HUES64 (cell line): ENCODE measurements at regions not wholly inside any gene's neighbourhood (a gene's known extent, or its start where the extent isn't known, plus 50 kb on each side); places are given as distances from the start of the nearest gene placed in this dataset.

ENCODE experiments used
- H3K27ac ChIP-seq: 2 replicates; pipeline ENCODE4 v1.7.0; 2013; ENCODE audit warnings: low read depth, low read length, inconsistent platforms
- H3K27me3 ChIP-seq: 2 replicates; pipeline ENCODE4 v1.6.1; 2013; ENCODE audit warnings: mild to moderate bottlenecking, low read length; ENCODE audit not compliant: insufficient read depth
- H3K36me3 ChIP-seq: 2 replicates; pipeline ENCODE4 v1.6.1; 2013; ENCODE audit warnings: mild to moderate bottlenecking, low read length; ENCODE audit not compliant: insufficient read depth
- H3K4me1 ChIP-seq: 2 replicates; pipeline ENCODE4 v1.6.1; 2013; ENCODE audit warnings: mild to moderate bottlenecking, low read length, moderate library complexity; ENCODE audit not compliant: insufficient read depth
- H3K4me3 ChIP-seq: 2 replicates; pipeline ENCODE4 v1.5.1; 2013; ENCODE audit warnings: mild to moderate bottlenecking, low read length, moderate library complexity
- H3K9ac ChIP-seq: 2 replicates; pipeline ENCODE4 v1.6.1; 2013; ENCODE audit warnings: mild to moderate bottlenecking, low read depth, low read length
- H3K9me3 ChIP-seq: 2 replicates; pipeline ENCODE4 v1.6.1; 2013; ENCODE audit warnings: low read depth, low read length; ENCODE audit not compliant: insufficient read depth
- WGBS: fragments of 150-250, 120-280 bp; methylation state at CpG from one replicate; pipeline ENCODE4 v1.1.7; 2013; ENCODE audit warnings: missing lambda C conversion rate; 5-methylcytosine and 5-hydroxymethylcytosine counted together

DNA sequence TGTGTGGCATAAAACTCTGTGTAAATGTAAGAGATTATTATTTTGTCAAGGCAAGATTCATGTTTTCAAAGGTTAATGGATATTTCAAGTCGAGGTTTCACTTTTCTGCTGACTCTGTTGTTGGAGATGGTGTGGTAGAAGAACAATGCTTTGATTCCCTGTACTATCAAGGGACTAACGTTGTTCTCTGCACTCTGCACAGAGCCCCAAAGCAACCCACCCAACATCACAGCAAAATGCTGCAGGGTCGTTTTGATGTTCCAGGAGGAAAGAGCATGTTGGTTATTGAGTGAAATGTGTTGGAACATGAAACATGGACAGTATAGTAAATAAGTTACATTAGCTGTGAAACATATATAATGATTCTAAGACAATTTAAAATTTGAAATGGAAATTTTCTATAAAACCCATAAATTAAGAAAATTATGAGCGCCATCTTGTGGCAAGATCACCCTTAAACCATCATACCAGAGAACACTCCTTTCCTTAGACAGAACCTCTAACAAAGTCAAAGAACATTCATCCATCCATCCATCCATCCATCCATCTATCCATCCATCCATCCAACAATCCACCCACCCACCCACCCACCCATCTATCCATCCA lies 164.4 kb upstream of the ZBED5 start:
- Histone ChIP-seq H3K4me3 (no peak overlapping the region), H3K9me3 (no peaks in the 10 kb centered on the region), H3K27me3 (no peaks in the 10 kb centered on the region), H3K9ac (no peak overlapping the region), H3K27ac (no peak overlapping the region), H3K4me1 (no peaks in the 10 kb centered on the region), H3K36me3 (no peaks in the 10 kb centered on the region)
- 43% methylated on average over 3 of the region's 4 CpGs for whole genome bisulfite sequencing

DNA sequence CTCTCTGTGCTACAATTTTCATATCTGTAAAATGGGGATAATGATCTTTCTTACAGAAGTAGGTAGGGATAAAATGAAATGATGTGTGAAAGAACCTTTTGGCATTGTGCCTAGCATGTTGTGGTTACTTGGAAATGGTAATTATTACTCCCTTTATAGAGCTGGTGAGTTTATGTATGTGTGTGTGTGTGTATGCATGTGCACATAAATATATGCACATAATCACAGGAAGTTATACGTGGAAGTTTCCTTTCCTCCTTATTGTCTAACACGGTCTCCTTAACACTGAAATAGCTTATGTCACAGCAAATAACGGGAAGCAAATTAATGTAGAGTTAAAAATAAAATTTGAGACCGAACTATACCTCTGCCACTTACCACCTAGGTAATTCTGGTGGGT lies 163.7 kb upstream of the ZBED5 start:
- H3K9ac ChIP-seq, result no peak overlapping the region
- H3K4me1 ChIP-seq, result no peaks in the 10 kb centered on the region
- no peaks in the 10 kb centered on the region for H3K36me3 ChIP-seq
- no peak overlapping the region for H3K27ac ChIP-seq
- H3K27me3 ChIP-seq, result no peaks in the 10 kb centered on the region
- H3K4me3 ChIP-seq, result no peak overlapping the region
- H3K9me3 ChIP-seq, result no peaks in the 10 kb centered on the region
- no CpG with 5 or more reads among the region's 4 CpGs for WGBS

DNA sequence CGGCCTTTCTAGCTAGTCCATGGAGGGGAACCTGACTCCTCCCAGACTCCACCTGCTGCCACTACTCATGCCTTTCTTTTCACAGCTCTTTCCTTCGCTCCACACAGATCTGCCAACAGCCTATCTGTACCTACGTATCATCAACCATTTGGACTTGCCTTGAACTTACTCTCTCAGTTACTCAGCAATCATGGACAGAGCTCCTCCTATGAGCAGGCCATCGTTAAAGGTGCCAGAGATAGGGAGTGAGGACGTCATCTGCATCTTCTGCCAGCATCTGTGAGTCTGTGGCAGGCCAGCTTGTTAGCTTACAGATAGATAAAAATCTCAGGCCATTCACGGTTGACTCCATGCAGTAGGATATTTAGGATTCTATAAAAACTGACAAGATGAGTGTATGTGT lies 162.9 kb upstream of the ZBED5 start:
- Histone ChIP-seq H3K27me3 (no peaks in the 10 kb centered on the region), H3K4me1 (no peaks in the 10 kb centered on the region)

DNA sequence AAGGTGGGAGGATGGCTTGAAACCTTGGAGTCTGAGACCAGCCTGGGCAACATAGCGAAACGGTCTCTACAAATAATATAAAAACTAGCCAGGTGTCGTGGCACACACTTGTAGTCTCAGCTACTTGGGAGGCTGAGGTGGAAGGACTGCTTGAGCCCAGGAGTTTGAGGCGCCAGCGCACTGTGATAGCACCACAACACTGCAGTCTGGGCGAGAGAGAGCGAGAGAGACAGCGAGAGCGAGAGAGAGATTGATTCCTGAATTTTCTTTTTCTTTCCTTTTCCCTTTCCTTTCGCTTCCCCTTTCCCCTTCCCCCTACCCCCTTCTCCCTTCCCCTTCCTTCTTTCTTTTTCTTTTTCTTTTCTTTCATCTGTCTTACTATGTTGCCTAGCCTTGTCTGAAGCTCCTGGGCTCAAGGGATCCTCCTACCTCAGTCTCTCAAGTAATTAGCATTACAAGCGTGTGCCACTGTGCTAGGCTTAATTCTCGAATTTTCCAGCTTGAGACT lies 162.4 kb upstream of the ZBED5 start:
- no peaks in the 10 kb centered on the region for H3K36me3 ChIP-seq
- H3K9me3 ChIP-seq, result no peaks in the 10 kb centered on the region
- no peaks in the 10 kb centered on the region for H3K4me1 ChIP-seq
- WGBS, result 79% methylated on average over 12 of the region's 12 CpGs
- H3K4me3 ChIP-seq, result no peak overlapping the region
- no peak overlapping the region for H3K27ac ChIP-seq
- H3K27me3 ChIP-seq, result no peaks in the 10 kb centered on the region
- H3K9ac ChIP-seq, result no peak overlapping the region

More for the DNA sequence above, 162.9 kb upstream of the ZBED5 start:
- no peaks in the 10 kb centered on the region for H3K36me3 ChIP-seq
- H3K27ac ChIP-seq, result no peak overlapping the region
- no peaks in the 10 kb centered on the region for H3K9me3 ChIP-seq
- no peak overlapping the region for H3K9ac ChIP-seq
- H3K4me3 ChIP-seq, result no peak overlapping the region
- 52% methylated on average over 6 of the region's 6 CpGs for WGBS

DNA sequence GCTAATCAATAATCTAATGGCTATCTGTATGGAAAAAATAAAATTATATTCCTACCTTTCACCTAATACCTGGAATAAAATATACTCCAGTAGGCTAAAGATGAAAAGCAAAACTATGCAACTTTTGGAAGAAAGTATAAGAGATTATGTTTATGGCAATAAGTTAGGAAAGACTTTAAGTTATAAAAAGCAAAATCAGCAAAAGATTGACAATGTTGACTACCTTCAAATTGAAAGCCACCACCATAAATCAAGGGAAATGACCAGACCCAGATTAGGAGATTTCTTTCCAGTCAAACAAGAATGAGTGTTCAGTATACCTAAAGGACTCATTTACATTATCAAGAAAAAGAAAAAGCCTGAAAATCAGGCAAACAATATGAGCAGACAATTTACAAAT lies 159.1 kb upstream of the ZBED5 start:
- no peaks in the 10 kb centered on the region for H3K27me3 ChIP-seq
- H3K4me1 ChIP-seq, result no peaks in the 10 kb centered on the region
- H3K9me3 ChIP-seq, result no peaks in the 10 kb centered on the region
- H3K9ac ChIP-seq, result no peak overlapping the region
- no peak overlapping the region for H3K27ac ChIP-seq
- no peaks in the 10 kb centered on the region for H3K36me3 ChIP-seq
- no peak overlapping the region for H3K4me3 ChIP-seq

DNA sequence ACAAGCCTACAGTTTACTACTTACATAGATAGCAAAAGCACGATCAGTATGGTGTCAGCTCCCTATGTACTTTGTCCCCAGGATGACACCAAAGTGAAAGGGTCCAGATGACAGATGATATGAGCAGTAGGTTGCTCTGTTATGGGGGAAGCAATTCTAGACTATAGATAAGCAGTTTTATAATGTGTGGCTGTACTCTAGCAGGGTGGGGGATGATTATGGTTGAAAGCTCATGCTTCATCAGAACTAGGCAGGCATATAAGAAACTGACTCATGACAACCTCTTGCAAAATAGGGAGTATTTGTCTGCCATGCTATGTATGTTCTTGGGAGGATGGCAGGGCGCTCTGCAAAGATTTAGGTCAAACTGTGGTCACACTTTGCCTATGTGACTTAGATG lies 158.2 kb upstream of the ZBED5 start:
- Histone ChIP-seq H3K4me3 (no peak overlapping the region), H3K9ac (no peak overlapping the region), H3K27me3 (no peaks in the 10 kb centered on the region), H3K27ac (no peak overlapping the region), H3K9me3 (no peaks in the 10 kb centered on the region), H3K4me1 (peaks cover 2% of the 10 kb centered on the region), H3K36me3 (no peaks in the 10 kb centered on the region)
- WGBS, result 86% methylated on average over 2 of the region's 2 CpGs

DNA sequence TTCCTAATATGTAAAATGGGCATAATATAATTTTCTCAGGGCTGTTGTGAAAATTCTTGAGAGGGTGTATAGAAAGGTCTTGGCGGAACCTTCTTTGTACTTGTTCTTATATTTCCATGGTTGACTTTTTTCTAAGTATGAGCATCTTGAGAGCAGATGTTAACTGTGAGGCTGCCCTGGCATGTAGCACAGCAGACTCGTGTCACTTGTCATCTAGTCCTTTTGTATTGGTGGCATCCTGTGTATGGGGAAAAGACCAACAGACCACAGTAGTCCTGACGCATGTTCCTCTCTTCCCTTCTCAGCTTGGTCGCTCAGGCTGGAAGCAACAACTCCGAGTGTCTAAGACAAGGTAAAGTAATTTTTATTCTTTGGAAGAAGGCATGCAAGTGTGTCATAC lies 153.8 kb upstream of the ZBED5 start:
- Histone ChIP-seq H3K9ac (no peak overlapping the region), H3K4me1 (peaks cover 11% of the 10 kb centered on the region), H3K36me3 (no peaks in the 10 kb centered on the region), H3K9me3 (no peaks in the 10 kb centered on the region), H3K27ac (no peak overlapping the region), H3K4me3 (no peak overlapping the region), H3K27me3 (no peaks in the 10 kb centered on the region)
- WGBS, result 91% methylated on average over 3 of the region's 5 CpGs

DNA sequence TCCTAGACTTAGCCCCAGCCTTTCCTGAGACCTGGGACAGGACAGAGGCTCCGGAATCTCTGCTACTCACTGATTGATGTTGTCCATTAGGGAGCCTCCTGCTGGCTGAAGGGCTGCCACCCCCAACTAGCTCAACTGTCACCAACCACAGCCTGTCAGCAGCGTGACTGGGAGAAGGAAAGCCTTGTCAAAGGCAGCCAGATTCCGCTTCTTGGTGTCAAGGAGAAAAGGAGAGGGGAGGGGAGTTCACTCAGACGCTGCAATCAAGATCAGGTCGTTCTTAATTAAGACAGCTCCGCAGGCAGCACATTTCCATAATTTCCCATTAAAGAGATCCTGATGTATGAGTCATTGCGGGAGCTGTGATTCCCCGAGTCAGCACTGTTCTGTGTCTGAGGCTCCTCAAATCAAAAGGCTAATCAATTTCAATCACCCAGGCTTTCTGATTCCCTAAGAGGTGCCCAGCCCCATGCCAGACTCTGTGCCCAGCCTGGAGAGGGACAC lies 152.8 kb upstream of the ZBED5 start:
- WGBS, result 15% methylated on average over 8 of the region's 8 CpGs
- peaks cover 11% of the 10 kb centered on the region for H3K4me1 ChIP-seq
- no peaks in the 10 kb centered on the region for H3K9me3 ChIP-seq
- H3K4me3 ChIP-seq, result peak overlapping the region; percentile 15
- H3K27me3 ChIP-seq, result no peaks in the 10 kb centered on the region
- H3K27ac ChIP-seq, result no peak overlapping the region
- H3K36me3 ChIP-seq, result no peaks in the 10 kb centered on the region
- H3K9ac ChIP-seq, result no peak overlapping the region

DNA sequence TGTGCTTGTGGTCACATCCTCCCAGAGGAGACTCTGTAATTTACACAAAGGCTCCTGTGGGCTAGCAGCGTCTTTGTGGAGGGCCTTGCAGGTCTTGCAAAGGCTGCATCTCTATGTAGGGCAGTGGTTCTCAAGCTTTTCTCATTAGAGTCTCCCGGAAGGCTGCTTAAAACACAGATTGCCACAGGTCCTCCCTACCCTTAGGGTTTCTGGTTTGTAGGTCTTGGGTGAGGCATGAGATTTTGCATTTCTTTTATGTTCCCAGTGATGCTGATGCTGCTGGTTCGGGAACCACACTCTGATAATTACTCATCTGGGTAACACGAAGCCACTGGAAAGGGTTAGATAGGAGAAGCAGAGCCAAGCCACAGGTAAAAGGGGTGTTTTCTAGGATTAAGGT lies 151.3 kb upstream of the ZBED5 start:
- WGBS, result 67% methylated on average over 4 of the region's 4 CpGs
- Histone ChIP-seq H3K27me3 (no peaks in the 10 kb centered on the region), H3K27ac (no peak overlapping the region)

DNA sequence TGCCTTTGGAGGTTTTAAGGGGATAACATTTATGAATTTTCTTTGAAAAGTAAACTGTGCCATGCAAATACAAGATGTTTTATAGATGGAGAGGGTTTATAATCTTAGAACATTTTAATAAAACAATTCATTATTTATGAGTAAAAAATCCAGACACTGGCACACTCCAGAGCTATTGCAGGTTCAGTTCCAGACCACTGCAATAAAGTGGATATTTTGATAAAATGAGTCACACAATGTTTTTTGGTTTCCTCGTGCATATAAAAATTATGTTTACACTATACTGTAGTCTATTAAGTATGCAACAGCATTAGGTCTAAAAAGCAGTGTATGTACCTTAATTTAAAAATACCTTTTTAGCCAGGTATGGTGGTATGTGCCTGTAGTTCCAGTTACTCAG lies 146.2 kb upstream of the ZBED5 start:
- H3K4me1 ChIP-seq, result no peaks in the 10 kb centered on the region
- no peaks in the 10 kb centered on the region for H3K36me3 ChIP-seq
- WGBS, result no CpG with 5 or more reads among the region's 1 CpG
- H3K27me3 ChIP-seq, result 0 out of 2 replicates have a peak, but pooled peaks cover 2% of the 10 kb centered on the region
- H3K9me3 ChIP-seq, result no peaks in the 10 kb centered on the region
- H3K9ac ChIP-seq, result no peak overlapping the region
- H3K27ac ChIP-seq, result no peak overlapping the region
- no peak overlapping the region for H3K4me3 ChIP-seq

More for the DNA sequence above, 151.3 kb upstream of the ZBED5 start:
- Histone ChIP-seq H3K36me3 (no peaks in the 10 kb centered on the region), H3K9ac (no peak overlapping the region), H3K4me3 (no peak overlapping the region), H3K9me3 (no peaks in the 10 kb centered on the region), H3K4me1 (peaks cover 11% of the 10 kb centered on the region)

DNA sequence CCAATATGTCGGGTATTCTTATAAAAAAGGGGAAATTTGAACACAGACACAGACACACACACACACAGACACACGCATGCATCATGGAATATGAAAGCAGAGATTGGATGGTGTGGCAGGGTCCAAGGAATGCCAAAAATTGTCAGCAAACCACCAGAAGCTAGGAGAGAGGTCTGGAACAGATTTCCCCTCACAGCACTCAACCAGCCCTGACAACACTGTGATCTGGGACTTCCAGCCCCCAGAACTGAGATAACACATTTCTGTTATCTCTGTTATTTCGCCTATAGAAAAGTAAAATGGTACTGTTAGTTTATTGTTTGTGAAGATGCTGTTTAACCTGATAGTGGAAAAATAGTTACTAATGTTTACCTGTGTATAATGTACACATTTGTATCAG lies 145.4 kb upstream of the ZBED5 start:
- Histone ChIP-seq H3K4me1 (no peaks in the 10 kb centered on the region), H3K4me3 (no peak overlapping the region), H3K9ac (no peak overlapping the region), H3K9me3 (no peaks in the 10 kb centered on the region), H3K27ac (no peak overlapping the region), H3K36me3 (no peaks in the 10 kb centered on the region), H3K27me3 (0 out of 2 replicates have a peak, but pooled peaks cover 2% of the 10 kb centered on the region)
- 40% methylated on average over 1 of the region's 3 CpGs for WGBS
